ENCODE measurements at regions not wholly inside any gene's neighbourhood (a gene's known extent, or its start where the extent isn't known, plus 50 kb on each side); places are given as distances from the start of the nearest gene placed in this dataset.

- no peak for TF ChIP-seq CTCF (conservative IDR thresholded peaks at IDR 0.05; ENCODE audit: low read length)
- TF ChIP-seq EZH2phosphoT487 (IDR thresholded peaks at IDR 0.05; ENCODE audit: borderline replicate concordance): no peak
Observed at GRCh38 chr1:244160455-244161235, 109.6 kb downstream of the ZBTB18 start.

Measured in Loucy (cell line).